Transverse colon (tissue), 4 donors: ENCODE measurements at regions not wholly inside any gene's neighbourhood (a gene's known extent, or its start where the extent isn't known, plus 50 kb on each side); places are given as distances from the start of the nearest gene placed in this dataset.
"Not testable (repeated sequence)": the region's sequence is repeated elsewhere in the genome, so short reads cannot be mapped to it uniquely, and the experiment has no call there.

Experiments used
- CTCF ChIP-seq, 5 experiments: fragments of 200-600 bp in 3 of 5; fragments of 450-650 bp in 2 of 5; sonication (generic) in 3 of 5; IDR thresholded peaks; 1 replicate in 2 of 5; 2 replicates in 3 of 5; pipeline ENCODE4 v1.5.1; 2016 to 2017; ENCODE audit warnings: antibody characterized with exemption in 5 of 5, inconsistent platforms in 3 of 5, mild to moderate bottlenecking in 2 of 5, moderate library complexity in 1 of 5
- EP300 ChIP-seq: sonication (generic); formaldehyde crosslinking; IDR thresholded peaks from one replicate; pipeline ENCODE4 v1.6.1; 2017; ENCODE audit warnings: antibody characterized with exemption, low read depth
- POLR2A ChIP-seq: fragments of 450-650 bp; IDR thresholded peaks from one replicate; pipeline ENCODE4 v1.6.1; 2016; ENCODE audit warnings: antibody characterized with exemption, mild to moderate bottlenecking, moderate library complexity
- POLR2AphosphoS5 ChIP-seq, 3 donors: sonication (generic); formaldehyde crosslinking; IDR thresholded peaks; one replicate each; pipeline ENCODE4 v1.6.1; 2016; ENCODE audit warnings: antibody characterized with exemption in 3 of 3

- TF ChIP-seq POLR2AphosphoS5 (IDR thresholded peaks at IDR 0.05); EP300; CTCF (IDR thresholded peaks at IDR 0.05); POLR2A: not testable (repeated sequence)
These were observed 90.3 kb upstream of the FGGY start for GRCh38 chr1:59206616-59207015.
